H1 (cell line): ENCODE measurements at regions not wholly inside any gene's neighbourhood (a gene's known extent, or its start where the extent isn't known, plus 50 kb on each side); places are given as distances from the start of the nearest gene placed in this dataset.

Experiments used
- CTCF ChIA-PET: fragments of 300-600 bp; sonication (Branson Sonifier 250); formaldehyde crosslinking; loops from one replicate; lab custom pipeline; 2021; ENCODE audit not compliant: partially characterized antibody; lab: Charles Lee
- POLR2A ChIA-PET: fragments of 300-600 bp; sonication (Branson Sonifier 250); formaldehyde crosslinking; loops from one replicate; lab custom pipeline; 2021; ENCODE audit warnings: inconsistent platforms; ENCODE audit not compliant: partially characterized antibody; lab: Charles Lee
- DNase-seq, 2 experiments: peaks; one replicate each; pipeline versions ENCODE4 v3.0.0 to v3.0.0-alpha.2; 2010 to 2022; ENCODE audit warnings: low spot score in 2 of 2, low read depth in 1 of 2, mixed read lengths in 1 of 2
- FAIRE-seq: peaks from 2 replicates; lab custom pipeline; 2011; peaks lifted over from hg19 to GRCh38; lab: Jason Lieb, UNC
- H2AFZ ChIP-seq: 2 replicates; pipeline ENCODE4 v1.8.1; 2012; ENCODE audit warnings: low read length, inconsistent platforms
- H2AK5ac ChIP-seq: 2 replicates; pipeline ENCODE4 v1.6.1; 2013; ENCODE audit warnings: low read depth, low read length
- H2BK120ac ChIP-seq: replicated peaks from 2 replicates; pipeline ENCODE3; 2013; ENCODE audit warnings: low read depth, low read length, inconsistent platforms
- H2BK12ac ChIP-seq: 2 replicates; pipeline ENCODE4 v1.6.1; 2013; ENCODE audit warnings: low read depth, low read length
- H2BK15ac ChIP-seq: 2 replicates; pipeline ENCODE4 v1.6.1; 2013; ENCODE audit warnings: low read length
- H2BK20ac ChIP-seq: 2 replicates; pipeline ENCODE4 v1.6.1; 2013; ENCODE audit warnings: low read length
- H2BK5ac ChIP-seq: 2 replicates; pipeline ENCODE4 v1.6.1; 2013; ENCODE audit warnings: low read depth, low read length
- H3K14ac ChIP-seq: 2 replicates; pipeline ENCODE4 v1.6.1; 2013; ENCODE audit warnings: inconsistent platforms; ENCODE audit not compliant: insufficient read length
- H3K18ac ChIP-seq: 2 replicates; pipeline ENCODE4 v1.6.1; 2013; ENCODE audit warnings: low read length; ENCODE audit errors: extremely low read depth
- H3K23ac ChIP-seq: 2 replicates; pipeline ENCODE4 v1.6.1; 2013; ENCODE audit warnings: inconsistent platforms; ENCODE audit not compliant: insufficient read length
- H3K23me2 ChIP-seq: 2 replicates; pipeline ENCODE4 v1.6.1; 2013; ENCODE audit warnings: low read depth, low read length
- H3K27ac ChIP-seq: 2 replicates; pipeline ENCODE4 v1.6.1; 2011; ENCODE audit warnings: low read depth, low read length, inconsistent platforms
- H3K27me3 ChIP-seq, 4 experiments: replicated peaks in 1 of 4; 1 replicate in 1 of 4; 2 replicates in 3 of 4; pipeline versions ENCODE4 v1.6.1 to v1.8.1; 2011 to 2013; ENCODE audit warnings: low read length in 3 of 4, mild to moderate bottlenecking in 3 of 4, inconsistent platforms in 2 of 4, mixed read lengths in 2 of 4, moderate library complexity in 1 of 4; ENCODE audit not compliant: control insufficient read depth in 3 of 4, insufficient read depth in 3 of 4; ENCODE audit errors: extremely low read depth in 1 of 4
- H3K36me3 ChIP-seq, 4 experiments: 2 replicates each; pipeline versions ENCODE4 v1.6.1 to v1.8.1; 2011 to 2013; ENCODE audit warnings: mild to moderate bottlenecking in 4 of 4, low read length in 3 of 4, moderate library complexity in 2 of 4, control low read depth in 1 of 4, inconsistent platforms in 1 of 4; ENCODE audit not compliant: insufficient read depth in 4 of 4, control insufficient read depth in 2 of 4
- H3K4ac ChIP-seq: replicated peaks from 2 replicates; pipeline ENCODE3; 2013; ENCODE audit warnings: low read length, low read depth, mixed read lengths, inconsistent platforms; ENCODE audit not compliant: insufficient read length
- H3K4me1 ChIP-seq, 4 experiments: replicated peaks in 1 of 4; 1 replicate in 1 of 4; 2 replicates in 3 of 4; pipeline versions ENCODE4 v1.6.1 to v1.8.1; 2011 to 2013; ENCODE audit warnings: low read length in 3 of 4, inconsistent platforms in 2 of 4, mixed read lengths in 1 of 4; ENCODE audit not compliant: insufficient read depth in 4 of 4, control insufficient read depth in 3 of 4
- H3K4me2 ChIP-seq, 2 experiments: 2 replicates each; pipeline versions ENCODE4 v1.6.1 to v1.8.1; 2011 to 2013; ENCODE audit warnings: low read depth in 2 of 2, low read length in 2 of 2, control low read depth in 1 of 2, inconsistent platforms in 1 of 2, mild to moderate bottlenecking in 1 of 2; ENCODE audit not compliant: insufficient read depth in 1 of 2
- H3K4me3 ChIP-seq, 4 experiments: fragments of 200-600, 300-600 bp in 1 of 4; sonication (generic), shearing (Covaris generic), sonication (Bioruptor Twin) in 1 of 4; 2 replicates each; pipeline versions ENCODE4 v1.5.1 to v1.8.1; 2011 to 2016; ENCODE audit warnings: low read length in 4 of 4, low read depth in 3 of 4, control low read depth in 2 of 4, inconsistent platforms in 2 of 4, mild to moderate bottlenecking in 2 of 4, mixed read lengths in 1 of 4, moderate library complexity in 1 of 4; ENCODE audit not compliant: insufficient read depth in 2 of 4; ENCODE audit errors: extremely low read depth in 1 of 4
- H3K56ac ChIP-seq: replicated peaks from 2 replicates; pipeline ENCODE3; 2013; ENCODE audit warnings: low read depth, mild to moderate bottlenecking, mixed read lengths, low read length, inconsistent platforms; ENCODE audit not compliant: insufficient read length
- H3K79me1 ChIP-seq: 2 replicates; pipeline ENCODE4 v1.6.1; 2013; ENCODE audit warnings: low read depth, low read length, control low read depth
- H3K79me2 ChIP-seq, 2 experiments: 2 replicates each; pipeline versions ENCODE4 v1.6.1 to v1.8.1; 2012 to 2013; ENCODE audit warnings: low read length in 2 of 2, mild to moderate bottlenecking in 2 of 2, inconsistent platforms in 1 of 2; ENCODE audit not compliant: insufficient read depth in 2 of 2, control insufficient read depth in 1 of 2
- H3K9ac ChIP-seq, 4 experiments: replicated peaks in 1 of 4; 1 replicate in 1 of 4; 2 replicates in 3 of 4; pipeline versions ENCODE4 v1.6.1 to v1.8.1; 2011 to 2013; ENCODE audit warnings: low read depth in 3 of 4, low read length in 3 of 4, control low read depth in 2 of 4, mild to moderate bottlenecking in 2 of 4, moderate library complexity in 2 of 4, inconsistent platforms in 1 of 4; ENCODE audit errors: extremely low read depth in 1 of 4
- H3K9me3 ChIP-seq, 2 experiments: 2 replicates each; pipeline versions ENCODE4 v1.6.1 to v1.8.1; 2012 to 2013; ENCODE audit warnings: mild to moderate bottlenecking in 2 of 2, moderate library complexity in 2 of 2, control low read depth in 1 of 2, inconsistent platforms in 1 of 2, low read depth in 1 of 2, low read length in 1 of 2, mixed read lengths in 1 of 2; ENCODE audit not compliant: insufficient read depth in 2 of 2
- H4K20me1 ChIP-seq, 2 experiments: replicated peaks in 1 of 2; 2 replicates each; pipeline versions ENCODE3 to v1.8.1; 2011 to 2013; ENCODE audit warnings: inconsistent platforms in 2 of 2, low read length in 2 of 2, mild to moderate bottlenecking in 1 of 2; ENCODE audit not compliant: insufficient read depth in 2 of 2, control insufficient read depth in 1 of 2
- H4K5ac ChIP-seq: 2 replicates; pipeline ENCODE4 v1.6.1; 2013; ENCODE audit warnings: low read length, low read depth, mixed read lengths, inconsistent platforms; ENCODE audit not compliant: insufficient read length
- H4K8ac ChIP-seq: 2 replicates; pipeline ENCODE4 v1.8.0; 2013; ENCODE audit warnings: mild to moderate bottlenecking, moderate library complexity, low read length, inconsistent platforms; ENCODE audit not compliant: insufficient read depth; ENCODE audit errors: extremely low read depth
- H4K91ac ChIP-seq: replicated peaks from 2 replicates; pipeline ENCODE3; 2013; ENCODE audit warnings: low read length, mixed read lengths, inconsistent platforms; ENCODE audit not compliant: insufficient read length
- ASH2L ChIP-seq: fragments of 200-600, 300-600 bp; sonication (generic); IDR thresholded peaks from one replicate; pipeline ENCODE4 v1.7.1; 2017; ENCODE audit warnings: low read length
- CEBPB ChIP-seq: IDR thresholded peaks from 2 replicates; pipeline ENCODE4 v1.6.1; 2012; ENCODE audit warnings: low read depth, low read length
- CHD2 ChIP-seq: IDR thresholded peaks from 2 replicates; pipeline ENCODE4 v1.6.1; 2012; ENCODE audit warnings: low read length, improper control_type of control experiment
- EP300 ChIP-seq, 2 experiments: IDR thresholded peaks; 1 replicate in 1 of 2; 2 replicates in 1 of 2; pipeline ENCODE4 v1.6.1; 2011 to 2012; ENCODE audit warnings: low read depth in 2 of 2, low read length in 2 of 2, mild to moderate bottlenecking in 2 of 2, borderline replicate concordance in 1 of 2, inconsistent platforms in 1 of 2, moderate library complexity in 1 of 2
- JUN ChIP-seq: IDR thresholded peaks from 2 replicates; pipeline ENCODE4 v1.6.1; 2011; ENCODE audit warnings: low read depth, mild to moderate bottlenecking, improper control_type of control experiment, low read length
- JUND ChIP-seq: IDR thresholded peaks from 2 replicates; pipeline ENCODE4 v1.6.1; 2011; ENCODE audit warnings: mild to moderate bottlenecking, improper control_type of control experiment, low read length
- MAFK ChIP-seq: IDR thresholded peaks from 2 replicates; pipeline ENCODE4 v1.6.1; 2012; ENCODE audit warnings: low read depth, mild to moderate bottlenecking, improper control_type of control experiment, low read length
- PHF8 ChIP-seq: fragments of 200-600 bp; sonication (generic); conservative IDR thresholded peaks from 2 replicates; pipeline ENCODE4 v1.7.1; 2012; ENCODE audit warnings: low read depth, mild to moderate bottlenecking, inconsistent platforms, low read length, moderate library complexity
- RBBP5 ChIP-seq: IDR thresholded peaks from 2 replicates; pipeline ENCODE4 v1.7.1; 2012; ENCODE audit warnings: low read depth, mild to moderate bottlenecking, inconsistent platforms, low read length, moderate library complexity, borderline replicate concordance
- RXRA ChIP-seq: IDR thresholded peaks from 2 replicates; pipeline ENCODE4 v1.6.1; 2011; ENCODE audit warnings: low read depth, mild to moderate bottlenecking, low read length, moderate library complexity; ENCODE audit not compliant: insufficient read depth
- SIRT6 ChIP-seq: IDR thresholded peaks from one replicate; pipeline ENCODE4 v1.7.1; 2012; ENCODE audit warnings: low read length, inconsistent platforms
- TAF7 ChIP-seq: optimal IDR thresholded peaks from 2 replicates; pipeline ENCODE3; 2011; ENCODE audit warnings: low read depth, mild to moderate bottlenecking, inconsistent platforms, low read length, moderate library complexity, borderline replicate concordance
- ZNF274 ChIP-seq: IDR thresholded peaks from 2 replicates; pipeline ENCODE4 v1.7.0; 2012; ENCODE audit warnings: low read length, borderline replicate concordance; ENCODE audit errors: extremely low read depth
- WGBS, 2 experiments: shearing (Covaris generic) in 1 of 2; methylation state at CpG; one replicate each; pipeline versions ENCODE4 v1.1.6 to v1.1.7; 2013 to 2015; ENCODE audit warnings: low lambda C conversion rate in 2 of 2, mixed read lengths in 2 of 2, inconsistent platforms in 1 of 2, low coverage in 1 of 2, missing lambda C conversion rate in 1 of 2; ENCODE audit not compliant: insufficient replicate concordance in 2 of 2, insufficient coverage in 1 of 2, insufficient read length in 1 of 2; ENCODE audit errors: extremely low coverage in 1 of 2, missing lambda C conversion rate in 1 of 2; 5-methylcytosine and 5-hydroxymethylcytosine counted together
- TF ChIP-seq, protein P1 (sequence below): IDR thresholded peaks from 2 replicates; pipeline ENCODE4 v1.6.1; 2011; ENCODE audit warnings: low read depth, mild to moderate bottlenecking, low read length; ENCODE audit not compliant: insufficient read depth

DNA sequence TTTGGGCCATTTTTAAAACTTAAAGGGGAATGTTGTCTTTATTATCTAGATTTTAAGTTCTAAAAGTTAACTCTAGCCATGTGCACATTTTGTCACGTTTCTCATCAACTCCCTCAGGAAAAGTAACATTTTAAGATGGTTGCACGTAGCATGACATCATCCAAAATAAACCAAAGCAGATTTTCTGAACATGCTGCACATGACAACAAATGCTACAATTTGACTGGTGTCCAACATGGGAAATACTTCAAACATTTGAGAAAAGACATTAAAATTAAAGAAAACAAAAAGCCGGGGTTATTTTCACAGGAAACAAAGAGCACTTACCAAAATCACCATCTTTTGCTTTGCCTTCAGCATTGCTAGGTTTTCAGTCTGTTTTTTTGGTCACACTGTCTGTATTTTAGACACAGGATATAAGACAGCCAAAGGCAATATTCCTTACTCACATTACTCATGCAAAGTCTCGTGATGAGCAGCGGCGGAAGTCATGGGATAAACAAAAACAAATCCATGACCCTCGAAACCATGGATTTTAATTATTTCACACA is 51.3 kb upstream of the RND3 start:
- Histone ChIP-seq H3K18ac (no peak overlapping the region), H3K9me3 (peaks cover 11 to 21% of the 10 kb centered on the region in 2 experiments), H3K56ac (no peak overlapping the region), H3K79me1 (no peaks in the 10 kb centered on the region), H3K36me3 (peaks cover 0 to 3% (median 0%) of the 10 kb centered on the region in 4 experiments; a peak in 1 of 8 replicates), H3K9ac (no peak overlapping the region), H3K4ac (no peak overlapping the region), H3K27me3 (no peaks in the 10 kb centered on the region), H2AK5ac (no peak overlapping the region), H3K27ac (no peak overlapping the region), H4K20me1 (no peaks in the 10 kb centered on the region), H3K14ac (no peak overlapping the region), H2AFZ (no peak overlapping the region), H4K8ac (no peak overlapping the region), H2BK20ac (no peak overlapping the region), H4K5ac (no peak overlapping the region), H3K4me1 (no peaks in the 10 kb centered on the region), H3K23ac (no peak overlapping the region), H2BK15ac (no peak overlapping the region), H3K4me3 (no peak overlapping the region), H2BK12ac (no peak overlapping the region), H2BK5ac (no peak overlapping the region), H2BK120ac (no peak overlapping the region), H3K23me2 (no peaks in the 10 kb centered on the region), H3K4me2 (no peak overlapping the region), H4K91ac (no peak overlapping the region), H3K79me2 (no peaks in the 10 kb centered on the region)
- no peak for DNase-seq
- POLR2A ChIA-PET: no interaction called here
- FAIRE-seq: no peak
- WGBS, 2 experiments: 95% methylated on average over 7 of the region's 7 CpGs; no CpG with 5 or more reads in 1 of the 2 experiments
- CTCF ChIA-PET: interaction anchor here (1.0 to 1.4 kb wide), 2 partner anchors 10 to 698 kb away, joined by 3 to 14 read pairs; no protein-coding TSS in a partner anchor
- no peak for TF ChIP-seq ASH2L
- no peak for TF ChIP-seq PHF8
- TF ChIP-seq JUN: no peak
- no peak for TF ChIP-seq MAFK
- TF ChIP-seq, protein P1, sequence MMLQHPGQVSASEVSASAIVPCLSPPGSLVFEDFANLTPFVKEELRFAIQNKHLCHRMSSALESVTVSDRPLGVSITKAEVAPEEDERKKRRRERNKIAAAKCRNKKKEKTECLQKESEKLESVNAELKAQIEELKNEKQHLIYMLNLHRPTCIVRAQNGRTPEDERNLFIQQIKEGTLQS: no peak
- no peak for TF ChIP-seq JUND
- no peak for TF ChIP-seq CHD2
- TF ChIP-seq RXRA: no peak
- no peak for TF ChIP-seq SIRT6
- no peak for TF ChIP-seq CEBPB
- no peak for TF ChIP-seq RBBP5
- no peak for TF ChIP-seq EP300 (IDR thresholded peaks at IDR 0.05; ENCODE audit: borderline replicate concordance in 1 of 2, low read depth in 2 of 2, low read length in 2 of 2)
- TF ChIP-seq ZNF274: no peak
- no peak for TF ChIP-seq TAF7
